ENCODE measurements at regions not wholly inside any gene's neighbourhood (a gene's known extent, or its start where the extent isn't known, plus 50 kb on each side); places are given as distances from the start of the nearest gene placed in this dataset.

GRCh38 chr22:48105259-48105658 is 1342.8 kb downstream of the TBC1D22A start:
- no peak for DNase-seq (ENCODE audit: low read depth)

DNA sequence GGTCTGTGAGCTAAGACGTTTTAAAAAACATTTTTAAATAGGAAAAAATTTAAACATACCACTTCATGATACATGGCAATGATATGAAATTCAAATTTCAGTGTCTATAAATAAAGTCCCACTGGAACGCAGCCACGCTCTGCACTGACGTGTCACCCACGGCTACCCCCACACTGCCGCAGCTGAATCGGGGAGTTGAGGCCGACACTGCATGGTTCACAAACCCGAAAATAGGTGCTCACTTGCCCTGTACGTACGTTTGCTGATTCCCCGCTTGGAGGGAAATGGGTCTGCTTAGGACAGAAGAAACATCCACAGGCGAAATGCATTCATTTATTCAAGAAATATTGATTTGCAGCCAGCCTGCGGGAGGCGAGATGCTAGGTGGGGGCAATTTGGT is 1342.3 kb downstream of the TBC1D22A start:
- TF ChIP-seq CTCF (IDR thresholded peaks at IDR 0.05; ENCODE audit: control insufficient read depth, extremely low read depth, insufficient read depth), result no peak
- no peak for DNase-seq (ENCODE audit: low read depth)
- H3K4me3 ChIP-seq (ENCODE audit: low read depth, low read length), result no peak overlapping the region

More at GRCh38 chr22:48105259-48105658, 1342.8 kb downstream of the TBC1D22A start:
- no peak for TF ChIP-seq CTCF (IDR thresholded peaks at IDR 0.05; ENCODE audit: control insufficient read depth, extremely low read depth, insufficient read depth)
- no peak overlapping the region for H3K4me3 ChIP-seq (ENCODE audit: low read depth, low read length)

GRCh38 chr22:48104102-48104738 is 1341.8 kb downstream of the TBC1D22A start:
- no peak for TF ChIP-seq CTCF (IDR thresholded peaks at IDR 0.05; ENCODE audit: control insufficient read depth, extremely low read depth, insufficient read depth)
- H3K4me3 ChIP-seq (ENCODE audit: low read depth, low read length), result no peak overlapping the region
- DNase-seq (ENCODE audit: low read depth), result no peak

- no peak for DNase-seq (ENCODE audit: low read depth)
- no peak for TF ChIP-seq CTCF (IDR thresholded peaks at IDR 0.05; ENCODE audit: control insufficient read depth, extremely low read depth, insufficient read depth)
- no peak overlapping the region for H3K4me3 ChIP-seq (ENCODE audit: low read depth, low read length)
Measured at GRCh38 chr22:48103126-48103875, 1340.9 kb downstream of the TBC1D22A start.

DNA sequence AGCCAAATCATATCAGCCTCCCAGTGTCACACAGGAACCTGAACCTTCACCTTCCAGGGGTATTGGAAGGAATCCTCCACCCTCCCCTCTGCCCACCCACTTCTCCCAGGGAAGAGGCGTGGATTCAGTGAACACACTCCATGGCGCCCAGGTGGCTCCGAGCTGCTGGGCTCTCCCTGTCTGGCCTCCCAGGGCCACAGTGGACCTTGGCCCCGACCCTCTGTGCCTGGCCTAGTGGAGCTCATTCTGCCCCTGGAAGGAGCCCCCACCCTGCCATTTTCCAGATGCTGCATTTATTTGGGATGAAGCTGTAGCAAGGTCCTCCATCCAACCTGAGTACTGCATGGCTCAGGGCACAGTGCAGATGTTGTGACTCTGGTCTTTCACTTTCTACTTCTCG is 1340.1 kb downstream of the TBC1D22A start:
- TF ChIP-seq CTCF (IDR thresholded peaks at IDR 0.05; ENCODE audit: control insufficient read depth, extremely low read depth, insufficient read depth), result no peak
- DNase-seq (ENCODE audit: low read depth), result no peak
- no peak overlapping the region for H3K4me3 ChIP-seq (ENCODE audit: low read depth, low read length)

- TF ChIP-seq CTCF (IDR thresholded peaks at IDR 0.05; ENCODE audit: control insufficient read depth, extremely low read depth, insufficient read depth), result no peak
- no peak for DNase-seq (ENCODE audit: low read depth)
- no peak overlapping the region for H3K4me3 ChIP-seq (ENCODE audit: low read depth, low read length)
Measured at GRCh38 chr22:48101704-48102103, 1339.3 kb downstream of the TBC1D22A start.
